ENCODE measurements at regions not wholly inside any gene's neighbourhood (a gene's known extent, or its start where the extent isn't known, plus 50 kb on each side); places are given as distances from the start of the nearest gene placed in this dataset.

GRCh38 chr16:65867276-65867960, 499.1 kb upstream of the CDH5 start:
- intact Hi-C loops (cut with DNase I, micrococcal nuclease) = no loop called here
- TF ChIP-seq CTCF (IDR thresholded peaks at IDR 0.05) = no peak
- no peaks in the 10 kb centered on the region for H3K36me3 ChIP-seq (ENCODE audit: low read depth)
- H3K4me1 ChIP-seq (ENCODE audit: low read depth) = no peaks in the 10 kb centered on the region
- no peak for ATAC-seq
- no peak overlapping the region for H3K4me3 ChIP-seq
- peaks cover 5% of the 10 kb centered on the region for H3K9me3 ChIP-seq
- DNase-seq = no peak

GRCh38 chr16:65863236-65863635, 503.3 kb upstream of the CDH5 start:
- ATAC-seq = no peak
- H3K4me1 ChIP-seq (ENCODE audit: low read depth) = no peaks in the 10 kb centered on the region
- H3K36me3 ChIP-seq (ENCODE audit: low read depth) = no peaks in the 10 kb centered on the region
- no peak for TF ChIP-seq CTCF (IDR thresholded peaks at IDR 0.05)
- H3K4me3 ChIP-seq = no peak overlapping the region
- H3K9me3 ChIP-seq = peaks cover 5% of the 10 kb centered on the region
- DNase-seq = no peak
- intact Hi-C loops (cut with DNase I, micrococcal nuclease) = no loop called here

- no peak for TF ChIP-seq CTCF (IDR thresholded peaks at IDR 0.05)
- no peak for ATAC-seq
Observed at GRCh38 chr16:65861131-65861731, 505.3 kb upstream of the CDH5 start.

GRCh38 chr16:65855171-65856145, 511.0 kb upstream of the CDH5 start:
- DNase-seq = no peak
- intact Hi-C loops (cut with DNase I, micrococcal nuclease) = no loop called here
- Histone ChIP-seq H3K4me1 (ENCODE audit: low read depth) (no peaks in the 10 kb centered on the region), H3K4me3 (no peak overlapping the region), H3K9me3 (no peaks in the 10 kb centered on the region), H3K36me3 (ENCODE audit: low read depth) (no peaks in the 10 kb centered on the region)
- ATAC-seq = no peak
- no peak for TF ChIP-seq CTCF (IDR thresholded peaks at IDR 0.05)

More at GRCh38 chr16:65861131-65861731, 505.3 kb upstream of the CDH5 start:
- Histone ChIP-seq H3K9me3 (peaks cover 5% of the 10 kb centered on the region), H3K36me3 (ENCODE audit: low read depth) (no peaks in the 10 kb centered on the region), H3K4me1 (ENCODE audit: low read depth) (no peaks in the 10 kb centered on the region), H3K4me3 (no peak overlapping the region)
- intact Hi-C loops (cut with DNase I, micrococcal nuclease) = no loop called here
- DNase-seq = no peak

GRCh38 chr16:65846210-65846602, 520.3 kb upstream of the CDH5 start:
- no peaks in the 10 kb centered on the region for H3K4me1 ChIP-seq (ENCODE audit: low read depth)
- DNase-seq (no peak), ATAC-seq (no peak)
- H3K4me3 ChIP-seq = no peak overlapping the region
- intact Hi-C loops (cut with DNase I, micrococcal nuclease) = no loop called here
- H3K9me3 ChIP-seq = no peaks in the 10 kb centered on the region
- TF ChIP-seq CTCF (IDR thresholded peaks at IDR 0.05) = no peak
- H3K36me3 ChIP-seq (ENCODE audit: low read depth) = no peaks in the 10 kb centered on the region
